SIG-M5 treated with dmso at 0.1 percent for 504 hours (cell line): ENCODE measurements at regions not wholly inside any gene's neighbourhood (a gene's known extent, or its start where the extent isn't known, plus 50 kb on each side); places are given as distances from the start of the nearest gene placed in this dataset.

Experiments
- DNase-seq: peaks from one replicate; lab custom pipeline; 2025; ENCODE audit not compliant: unreplicated experiment; lab: John Stamatoyannopoulos, UW

DNA sequence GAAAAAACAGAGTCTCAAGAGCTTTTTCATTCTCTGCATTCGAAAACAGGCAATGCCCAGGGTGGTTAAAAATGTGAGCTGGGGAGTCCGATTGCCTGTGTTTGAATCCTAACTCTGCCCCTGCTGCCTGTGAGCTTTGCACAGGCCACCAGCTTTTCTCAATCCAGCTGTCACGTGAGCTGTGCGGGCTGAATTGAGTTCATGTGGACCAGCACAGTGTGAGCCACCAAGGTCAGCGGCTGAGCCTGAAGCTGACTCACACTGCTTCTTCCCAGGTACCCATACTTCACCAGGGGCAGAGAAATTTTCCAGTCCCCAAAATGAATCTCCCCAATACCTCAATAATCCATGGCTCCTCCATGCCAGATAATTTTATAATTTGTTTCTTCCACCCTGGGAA lies 64.4 kb upstream of the SLCO3A1 start:
- no peak for DNase-seq

DNA sequence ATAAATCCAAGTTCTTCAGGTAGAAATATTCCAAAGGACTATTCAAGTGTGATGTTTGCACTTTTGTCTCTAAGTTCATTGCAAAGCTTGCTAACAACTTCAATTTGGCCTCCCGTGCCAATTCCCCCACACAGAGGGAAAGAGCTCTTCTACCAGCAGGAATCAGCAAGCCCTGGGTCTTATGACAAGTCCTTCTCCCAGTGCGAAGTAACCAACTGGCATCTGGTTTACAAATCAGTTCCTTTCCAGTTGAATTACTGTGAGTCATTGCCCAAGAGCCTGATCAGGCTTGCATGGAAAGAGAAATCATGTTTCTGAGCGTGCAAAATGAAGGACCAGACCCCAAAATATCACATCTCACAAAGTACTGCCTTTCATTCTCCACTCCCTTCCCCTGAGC lies 62.7 kb upstream of the SLCO3A1 start:
- no peak for DNase-seq

- no peak for DNase-seq
These were observed 59.7 kb upstream of the SLCO3A1 start for GRCh38 chr15:91793771-91794170.

DNA sequence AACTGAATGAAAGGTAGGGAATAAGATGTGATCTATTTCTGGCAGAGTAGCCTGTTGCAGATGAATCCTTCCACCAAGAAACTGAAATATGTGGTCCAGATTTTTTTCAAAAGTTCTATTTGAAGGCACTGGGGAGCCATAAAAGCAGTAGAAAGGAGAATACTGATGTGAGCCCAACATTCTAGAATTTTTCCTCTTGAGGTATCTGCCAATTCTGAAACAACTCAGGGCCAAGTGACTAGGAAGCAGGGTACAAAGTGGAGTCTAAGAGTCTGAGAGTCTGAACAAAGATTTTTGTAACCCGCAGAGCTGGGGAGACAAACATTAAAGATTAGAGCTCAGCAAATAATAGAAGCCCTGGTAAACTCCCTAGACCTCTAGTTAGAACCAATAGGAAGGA lies 58.3 kb upstream of the SLCO3A1 start:
- no peak for DNase-seq

DNA sequence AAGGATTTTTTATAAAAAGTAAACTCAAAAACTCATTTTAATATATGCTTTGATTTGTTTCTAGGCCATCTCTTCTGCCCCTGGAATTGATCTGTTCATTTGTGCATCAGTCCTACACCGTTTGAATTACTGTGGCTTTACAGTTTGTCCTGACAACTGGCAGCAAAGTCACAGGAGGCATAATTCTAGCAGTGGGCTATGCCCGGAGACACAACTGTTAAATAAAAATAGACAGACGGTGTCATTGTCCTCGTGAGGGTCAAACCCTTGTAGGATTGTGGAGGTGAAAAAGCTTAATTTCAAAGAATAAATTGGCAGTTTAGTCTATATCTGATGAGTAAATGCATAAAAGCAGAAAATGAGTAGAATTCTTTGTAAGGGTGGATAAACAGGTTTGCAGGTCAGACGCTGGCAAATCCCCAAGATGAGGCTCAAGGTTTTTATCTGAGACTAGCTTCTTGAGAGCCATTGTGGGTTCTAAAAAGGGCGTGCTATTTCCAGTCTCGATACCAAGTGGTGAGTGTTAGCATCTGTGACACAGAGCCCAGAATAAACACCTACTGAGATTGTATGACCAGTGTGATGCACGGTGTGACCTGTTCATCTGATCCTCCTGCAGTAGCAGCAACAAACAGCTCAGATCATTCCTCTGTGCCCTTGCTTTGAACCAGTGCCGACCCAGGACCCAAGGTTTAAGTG lies 51.5 kb upstream of the SLCO3A1 start:
- no peak for DNase-seq

GRCh38 chr15:91803260-91803659 lies 50.2 kb upstream of the SLCO3A1 start:
- no peak for DNase-seq
